ENCODE measurements at regions not wholly inside any gene's neighbourhood (a gene's known extent, or its start where the extent isn't known, plus 50 kb on each side); places are given as distances from the start of the nearest gene placed in this dataset.
"Not testable (repeated sequence)": the region's sequence is repeated elsewhere in the genome, so short reads cannot be mapped to it uniquely, and the experiment has no call there.

DNA sequence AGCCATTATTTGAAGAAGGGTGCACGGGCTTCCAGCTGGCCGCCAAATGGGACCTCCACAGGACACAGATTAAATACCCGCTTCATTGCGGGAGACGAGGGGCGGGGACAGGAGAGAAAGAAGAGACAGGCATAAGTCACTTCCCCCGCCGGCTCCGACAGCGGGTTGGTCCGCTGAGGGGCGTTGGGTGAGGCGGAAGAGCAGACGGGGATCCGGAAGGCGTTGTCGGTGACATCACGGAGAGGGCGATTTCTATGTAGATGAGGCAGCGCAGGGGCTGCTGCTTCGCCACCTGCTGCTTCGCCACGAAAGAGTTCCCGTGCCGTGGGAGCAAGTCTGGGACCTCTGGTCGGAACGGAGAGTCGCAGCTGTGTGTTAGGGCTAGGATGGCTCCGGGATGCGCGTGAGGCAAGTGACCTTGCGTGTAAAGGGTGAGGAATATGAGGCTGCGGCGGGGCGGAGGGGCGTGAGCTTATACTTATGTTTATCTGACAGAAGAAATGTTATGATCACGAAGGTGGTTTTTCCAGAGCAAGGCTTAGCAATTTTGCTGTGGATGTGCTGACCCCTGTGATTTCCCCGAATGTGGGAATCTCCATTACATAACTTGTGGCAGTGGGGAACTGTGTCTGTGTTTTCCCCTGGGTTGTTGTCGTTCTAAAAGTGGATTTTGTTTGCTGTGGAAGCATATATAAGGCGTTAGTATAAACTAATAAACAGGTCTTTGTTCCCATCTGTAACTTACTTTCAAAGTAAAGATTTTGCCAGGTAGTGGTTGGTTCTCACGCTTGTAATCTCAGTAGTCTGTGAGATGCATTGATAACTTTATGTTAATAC is 52.9 kb downstream of the PPIAL4C start (continued):
- TF ChIP-seq, protein P1, sequence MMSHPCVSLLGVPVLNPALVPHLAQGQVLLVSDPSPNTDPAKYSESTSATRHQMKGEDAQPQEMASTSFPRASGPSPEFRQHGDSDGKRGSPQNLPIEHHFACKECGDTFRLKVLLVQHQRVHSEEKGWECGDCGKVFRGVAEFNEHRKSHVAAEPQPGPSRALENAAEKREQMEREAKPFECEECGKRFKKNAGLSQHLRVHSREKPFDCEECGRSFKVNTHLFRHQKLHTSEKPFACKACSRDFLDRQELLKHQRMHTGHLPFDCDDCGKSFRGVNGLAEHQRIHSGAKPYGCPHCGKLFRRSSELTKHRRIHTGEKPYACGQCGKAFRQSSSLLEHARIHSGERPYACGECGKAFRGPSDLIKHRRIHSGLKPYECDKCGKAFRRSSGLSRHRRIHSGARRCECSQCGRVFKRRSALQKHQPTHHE (CRISPR knock-in tag; IDR thresholded peaks at IDR 0.05; ENCODE audit: borderline replicate concordance): 0 out of 2 replicates have a peak, but pooled peaks have one; percentile 42
- TF ChIP-seq ZBTB21 (CRISPR knock-in tag; IDR thresholded peaks at IDR 0.05) (peak; percentile 91), GATAD2A (CRISPR knock-in tag; IDR thresholded peaks at IDR 0.05) (peak; percentile 29; the same call in 1 of the 2 replicates), MED1 (CRISPR knock-in tag; IDR thresholded peaks at IDR 0.05) (peak; percentile 80), GABPA (IDR thresholded peaks at IDR 0.05; ENCODE audit: low read depth, low read length) (peak; percentile 49), GABPA (CRISPR knock-in tag; IDR thresholded peaks at IDR 0.05; ENCODE audit: low read depth) (peak; percentile 88), ZNF354B (CRISPR knock-in tag; IDR thresholded peaks at IDR 0.05) (peak; percentile 87; the same call in 1 of the 2 replicates), ETV5 (CRISPR knock-in tag; IDR thresholded peaks at IDR 0.05; ENCODE audit: borderline replicate concordance) (peak; percentile 29; the same call in 1 of the 2 replicates), NONO (CRISPR knock-in tag; conservative IDR thresholded peaks at IDR 0.05) (peak; percentile 72), SP4 (CRISPR knock-in tag; IDR thresholded peaks at IDR 0.05) (peak; percentile 52; the same call in 1 of the 2 replicates), SALL2 (CRISPR knock-in tag; IDR thresholded peaks at IDR 0.05) (0 out of 2 replicates have a peak, but pooled peaks have one; percentile 29)
- TF ChIP-seq, protein P2, sequence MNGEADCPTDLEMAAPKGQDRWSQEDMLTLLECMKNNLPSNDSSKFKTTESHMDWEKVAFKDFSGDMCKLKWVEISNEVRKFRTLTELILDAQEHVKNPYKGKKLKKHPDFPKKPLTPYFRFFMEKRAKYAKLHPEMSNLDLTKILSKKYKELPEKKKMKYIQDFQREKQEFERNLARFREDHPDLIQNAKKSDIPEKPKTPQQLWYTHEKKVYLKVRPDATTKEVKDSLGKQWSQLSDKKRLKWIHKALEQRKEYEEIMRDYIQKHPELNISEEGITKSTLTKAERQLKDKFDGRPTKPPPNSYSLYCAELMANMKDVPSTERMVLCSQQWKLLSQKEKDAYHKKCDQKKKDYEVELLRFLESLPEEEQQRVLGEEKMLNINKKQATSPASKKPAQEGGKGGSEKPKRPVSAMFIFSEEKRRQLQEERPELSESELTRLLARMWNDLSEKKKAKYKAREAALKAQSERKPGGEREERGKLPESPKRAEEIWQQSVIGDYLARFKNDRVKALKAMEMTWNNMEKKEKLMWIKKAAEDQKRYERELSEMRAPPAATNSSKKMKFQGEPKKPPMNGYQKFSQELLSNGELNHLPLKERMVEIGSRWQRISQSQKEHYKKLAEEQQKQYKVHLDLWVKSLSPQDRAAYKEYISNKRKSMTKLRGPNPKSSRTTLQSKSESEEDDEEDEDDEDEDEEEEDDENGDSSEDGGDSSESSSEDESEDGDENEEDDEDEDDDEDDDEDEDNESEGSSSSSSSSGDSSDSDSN (CRISPR knock-in tag; IDR thresholded peaks at IDR 0.05): peak; percentile 56; the same call in 1 of the 2 replicates
- TF ChIP-seq NONO (IDR thresholded peaks at IDR 0.05): not testable (repeated sequence)
- TF ChIP-seq, protein P3, sequence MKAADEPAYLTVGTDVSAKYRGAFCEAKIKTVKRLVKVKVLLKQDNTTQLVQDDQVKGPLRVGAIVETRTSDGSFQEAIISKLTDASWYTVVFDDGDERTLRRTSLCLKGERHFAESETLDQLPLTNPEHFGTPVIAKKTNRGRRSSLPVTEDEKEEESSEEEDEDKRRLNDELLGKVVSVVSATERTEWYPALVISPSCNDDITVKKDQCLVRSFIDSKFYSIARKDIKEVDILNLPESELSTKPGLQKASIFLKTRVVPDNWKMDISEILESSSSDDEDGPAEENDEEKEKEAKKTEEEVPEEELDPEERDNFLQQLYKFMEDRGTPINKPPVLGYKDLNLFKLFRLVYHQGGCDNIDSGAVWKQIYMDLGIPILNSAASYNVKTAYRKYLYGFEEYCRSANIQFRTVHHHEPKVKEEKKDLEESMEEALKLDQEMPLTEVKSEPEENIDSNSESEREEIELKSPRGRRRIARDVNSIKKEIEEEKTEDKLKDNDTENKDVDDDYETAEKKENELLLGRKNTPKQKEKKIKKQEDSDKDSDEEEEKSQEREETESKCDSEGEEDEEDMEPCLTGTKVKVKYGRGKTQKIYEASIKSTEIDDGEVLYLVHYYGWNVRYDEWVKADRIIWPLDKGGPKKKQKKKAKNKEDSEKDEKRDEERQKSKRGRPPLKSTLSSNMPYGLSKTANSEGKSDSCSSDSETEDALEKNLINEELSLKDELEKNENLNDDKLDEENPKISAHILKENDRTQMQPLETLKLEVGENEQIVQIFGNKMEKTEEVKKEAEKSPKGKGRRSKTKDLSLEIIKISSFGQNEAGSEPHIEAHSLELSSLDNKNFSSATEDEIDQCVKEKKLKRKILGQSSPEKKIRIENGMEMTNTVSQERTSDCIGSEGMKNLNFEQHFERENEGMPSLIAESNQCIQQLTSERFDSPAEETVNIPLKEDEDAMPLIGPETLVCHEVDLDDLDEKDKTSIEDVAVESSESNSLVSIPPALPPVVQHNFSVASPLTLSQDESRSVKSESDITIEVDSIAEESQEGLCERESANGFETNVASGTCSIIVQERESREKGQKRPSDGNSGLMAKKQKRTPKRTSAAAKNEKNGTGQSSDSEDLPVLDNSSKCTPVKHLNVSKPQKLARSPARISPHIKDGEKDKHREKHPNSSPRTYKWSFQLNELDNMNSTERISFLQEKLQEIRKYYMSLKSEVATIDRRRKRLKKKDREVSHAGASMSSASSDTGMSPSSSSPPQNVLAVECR (CRISPR knock-in tag; IDR thresholded peaks at IDR 0.05; ENCODE audit: borderline replicate concordance): peak; percentile 58; the same call in 1 of the 2 replicates
- TF ChIP-seq, protein P4, sequence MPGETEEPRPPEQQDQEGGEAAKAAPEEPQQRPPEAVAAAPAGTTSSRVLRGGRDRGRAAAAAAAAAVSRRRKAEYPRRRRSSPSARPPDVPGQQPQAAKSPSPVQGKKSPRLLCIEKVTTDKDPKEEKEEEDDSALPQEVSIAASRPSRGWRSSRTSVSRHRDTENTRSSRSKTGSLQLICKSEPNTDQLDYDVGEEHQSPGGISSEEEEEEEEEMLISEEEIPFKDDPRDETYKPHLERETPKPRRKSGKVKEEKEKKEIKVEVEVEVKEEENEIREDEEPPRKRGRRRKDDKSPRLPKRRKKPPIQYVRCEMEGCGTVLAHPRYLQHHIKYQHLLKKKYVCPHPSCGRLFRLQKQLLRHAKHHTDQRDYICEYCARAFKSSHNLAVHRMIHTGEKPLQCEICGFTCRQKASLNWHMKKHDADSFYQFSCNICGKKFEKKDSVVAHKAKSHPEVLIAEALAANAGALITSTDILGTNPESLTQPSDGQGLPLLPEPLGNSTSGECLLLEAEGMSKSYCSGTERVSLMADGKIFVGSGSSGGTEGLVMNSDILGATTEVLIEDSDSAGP (CRISPR knock-in tag; IDR thresholded peaks at IDR 0.05; ENCODE audit: borderline replicate concordance): peak; percentile 62; the same call in 1 of the 2 replicates
- TF ChIP-seq, protein P5, sequence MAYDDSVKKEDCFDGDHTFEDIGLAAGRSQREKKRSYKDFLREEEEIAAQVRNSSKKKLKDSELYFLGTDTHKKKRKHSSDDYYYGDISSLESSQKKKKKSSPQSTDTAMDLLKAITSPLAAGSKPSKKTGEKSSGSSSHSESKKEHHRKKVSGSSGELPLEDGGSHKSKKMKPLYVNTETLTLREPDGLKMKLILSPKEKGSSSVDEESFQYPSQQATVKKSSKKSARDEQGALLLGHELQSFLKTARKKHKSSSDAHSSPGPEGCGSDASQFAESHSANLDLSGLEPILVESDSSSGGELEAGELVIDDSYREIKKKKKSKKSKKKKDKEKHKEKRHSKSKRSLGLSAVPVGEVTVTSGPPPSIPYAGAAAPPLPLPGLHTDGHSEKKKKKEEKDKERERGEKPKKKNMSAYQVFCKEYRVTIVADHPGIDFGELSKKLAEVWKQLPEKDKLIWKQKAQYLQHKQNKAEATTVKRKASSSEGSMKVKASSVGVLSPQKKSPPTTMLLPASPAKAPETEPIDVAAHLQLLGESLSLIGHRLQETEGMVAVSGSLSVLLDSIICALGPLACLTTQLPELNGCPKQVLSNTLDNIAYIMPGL (CRISPR knock-in tag; IDR thresholded peaks at IDR 0.05; ENCODE audit: borderline replicate concordance in 1 of 2, low read depth in 1 of 2): peak; percentile 37 to 52; a peak in 1 of 4 replicates

Data from HepG2 (cell line).